Fibroblast of villous mesenchyme (primary cell): ENCODE measurements at regions not wholly inside any gene's neighbourhood (a gene's known extent, or its start where the extent isn't known, plus 50 kb on each side); places are given as distances from the start of the nearest gene placed in this dataset.
A peak's percentile ranks its signal among the peaks of the same experiment; 100 is the strongest.

Experiments used
- DNase-seq: peaks from one replicate; pipeline ENCODE4 v3.0.0-alpha.2; 2010; ENCODE audit warnings: low read depth
- H3K4me3 ChIP-seq: 2 replicates; pipeline ENCODE4 v1.5.1; 2011; ENCODE audit warnings: low read depth, mild to moderate bottlenecking, low read length
- TF ChIP-seq, protein P1 (sequence below): IDR thresholded peaks from 2 replicates; pipeline ENCODE4 v1.5.1; 2012; ENCODE audit warnings: low read depth, mild to moderate bottlenecking, low read length; ENCODE audit not compliant: insufficient read depth

- H3K4me3 ChIP-seq, result no peak overlapping the region
- DNase-seq, result no peak
- TF ChIP-seq, protein P1, sequence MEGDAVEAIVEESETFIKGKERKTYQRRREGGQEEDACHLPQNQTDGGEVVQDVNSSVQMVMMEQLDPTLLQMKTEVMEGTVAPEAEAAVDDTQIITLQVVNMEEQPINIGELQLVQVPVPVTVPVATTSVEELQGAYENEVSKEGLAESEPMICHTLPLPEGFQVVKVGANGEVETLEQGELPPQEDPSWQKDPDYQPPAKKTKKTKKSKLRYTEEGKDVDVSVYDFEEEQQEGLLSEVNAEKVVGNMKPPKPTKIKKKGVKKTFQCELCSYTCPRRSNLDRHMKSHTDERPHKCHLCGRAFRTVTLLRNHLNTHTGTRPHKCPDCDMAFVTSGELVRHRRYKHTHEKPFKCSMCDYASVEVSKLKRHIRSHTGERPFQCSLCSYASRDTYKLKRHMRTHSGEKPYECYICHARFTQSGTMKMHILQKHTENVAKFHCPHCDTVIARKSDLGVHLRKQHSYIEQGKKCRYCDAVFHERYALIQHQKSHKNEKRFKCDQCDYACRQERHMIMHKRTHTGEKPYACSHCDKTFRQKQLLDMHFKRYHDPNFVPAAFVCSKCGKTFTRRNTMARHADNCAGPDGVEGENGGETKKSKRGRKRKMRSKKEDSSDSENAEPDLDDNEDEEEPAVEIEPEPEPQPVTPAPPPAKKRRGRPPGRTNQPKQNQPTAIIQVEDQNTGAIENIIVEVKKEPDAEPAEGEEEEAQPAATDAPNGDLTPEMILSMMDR, result no peak
Measured at GRCh38 chr5:156031181-156031580, 295.8 kb upstream of the SGCD start.

- DNase-seq, result peak; percentile 0
- no peak overlapping the region for H3K4me3 ChIP-seq
- TF ChIP-seq, protein P1, result no peak
Measured at GRCh38 chr5:156036640-156037039, 290.3 kb upstream of the SGCD start.

DNA sequence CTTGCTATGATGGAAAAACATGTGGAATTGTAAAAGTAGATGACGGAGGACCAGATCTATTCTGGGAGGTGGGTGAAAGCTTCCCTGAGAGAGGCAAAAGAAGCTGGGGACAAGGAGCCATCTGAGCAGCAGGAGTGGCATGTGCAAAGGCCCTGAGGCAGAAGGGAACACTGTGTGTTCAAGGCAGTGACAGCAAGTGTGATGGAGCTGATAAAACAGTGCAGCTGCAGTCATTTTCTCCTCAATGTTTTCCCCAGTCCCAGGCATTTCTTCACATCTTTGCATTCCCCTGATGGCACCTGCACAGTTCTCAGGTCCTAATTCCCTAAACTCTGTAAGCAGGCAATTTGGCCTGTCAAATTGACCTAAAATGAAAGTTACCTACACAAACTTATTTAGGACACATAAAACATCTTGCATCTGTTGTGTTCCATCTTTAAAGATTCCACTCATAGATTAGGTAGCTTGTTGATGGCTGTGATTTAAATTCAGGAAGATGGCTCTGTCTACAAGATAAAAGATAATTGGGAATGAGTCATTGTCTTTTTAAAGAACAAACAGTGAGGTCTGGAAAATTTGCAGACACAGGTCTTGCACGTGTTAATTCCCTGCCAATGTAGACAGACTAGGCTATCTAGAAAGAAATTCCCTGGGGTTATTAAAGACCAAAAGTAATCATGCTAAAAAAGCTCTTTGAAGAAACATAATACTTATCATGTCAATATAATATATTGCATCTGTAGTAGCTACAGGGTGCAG, 289.6 kb upstream of the SGCD start:
- TF ChIP-seq, protein P1, result no peak
- DNase-seq, result no peak

DNA sequence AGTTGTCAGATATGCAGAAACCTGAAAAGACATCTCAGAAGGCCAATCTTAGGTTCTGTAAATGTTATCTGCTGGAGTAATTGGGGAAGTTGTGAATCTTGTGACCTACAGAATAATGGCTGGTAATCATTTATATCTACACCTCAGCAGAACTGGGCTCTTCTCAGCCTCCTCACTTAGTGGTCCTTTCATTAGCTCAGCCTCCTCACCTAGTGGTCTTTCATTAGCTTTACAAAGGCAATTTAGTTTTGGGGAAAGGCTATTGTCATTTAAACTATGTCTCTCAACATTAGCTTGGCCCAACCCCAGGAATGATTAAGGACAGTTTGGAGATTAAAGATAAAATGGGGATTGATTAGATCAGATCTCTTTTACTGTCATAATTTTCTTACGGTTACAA, 284.2 kb upstream of the SGCD start:
- no peak overlapping the region for H3K4me3 ChIP-seq
- DNase-seq, result no peak
- TF ChIP-seq, protein P1, result no peak

More for the DNA sequence above, 289.6 kb upstream of the SGCD start:
- H3K4me3 ChIP-seq, result no peak overlapping the region

- TF ChIP-seq, protein P1, result no peak
- H3K4me3 ChIP-seq, result no peak overlapping the region
Measured at GRCh38 chr5:156043351-156043750, 283.6 kb upstream of the SGCD start.

GRCh38 chr5:156051972-156052371, 275.0 kb upstream of the SGCD start:
- no peak for DNase-seq
- TF ChIP-seq, protein P1, result no peak
- H3K4me3 ChIP-seq, result no peak overlapping the region

More at GRCh38 chr5:156043351-156043750, 283.6 kb upstream of the SGCD start:
- DNase-seq, result no peak

DNA sequence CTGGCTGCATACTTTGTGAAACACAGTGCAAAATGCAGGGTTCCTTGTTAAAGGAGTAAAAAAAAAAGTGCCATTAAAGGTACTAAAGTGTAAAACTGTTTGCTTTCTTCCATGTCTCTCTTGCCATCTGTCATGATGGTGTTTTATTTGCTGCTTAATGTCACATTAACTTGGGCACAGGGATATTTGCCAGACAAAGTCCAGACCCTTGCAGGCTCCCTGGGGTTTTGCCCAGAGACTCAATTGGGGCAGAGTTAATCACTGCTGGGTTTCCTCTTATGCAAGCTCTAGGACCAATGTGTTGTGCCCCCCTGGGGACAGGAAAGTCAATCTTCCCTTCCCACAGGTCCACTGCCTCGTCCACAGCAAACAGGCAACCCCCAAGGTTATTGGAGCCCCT, 274.3 kb upstream of the SGCD start:
- DNase-seq, result no peak
- TF ChIP-seq, protein P1, result no peak
- no peak overlapping the region for H3K4me3 ChIP-seq
